H1 (cell line): ENCODE measurements at regions not wholly inside any gene's neighbourhood (a gene's known extent, or its start where the extent isn't known, plus 50 kb on each side); places are given as distances from the start of the nearest gene placed in this dataset.

Experiments
- CTCF ChIA-PET: fragments of 300-600 bp; sonication (Branson Sonifier 250); formaldehyde crosslinking; loops from one replicate; lab custom pipeline; 2021; ENCODE audit not compliant: partially characterized antibody; lab: Charles Lee
- POLR2A ChIA-PET: fragments of 300-600 bp; sonication (Branson Sonifier 250); formaldehyde crosslinking; loops from one replicate; lab custom pipeline; 2021; ENCODE audit warnings: inconsistent platforms; ENCODE audit not compliant: partially characterized antibody; lab: Charles Lee
- DNase-seq, 2 experiments: peaks; one replicate each; pipeline versions ENCODE4 v3.0.0 to v3.0.0-alpha.2; 2010 to 2022; ENCODE audit warnings: low spot score in 2 of 2, low read depth in 1 of 2, mixed read lengths in 1 of 2
- FAIRE-seq: peaks from 2 replicates; lab custom pipeline; 2011; peaks lifted over from hg19 to GRCh38; lab: Jason Lieb, UNC
- H2AFZ ChIP-seq: 2 replicates; pipeline ENCODE4 v1.8.1; 2012; ENCODE audit warnings: low read length, inconsistent platforms
- H2AK5ac ChIP-seq: 2 replicates; pipeline ENCODE4 v1.6.1; 2013; ENCODE audit warnings: low read depth, low read length
- H2BK120ac ChIP-seq: replicated peaks from 2 replicates; pipeline ENCODE3; 2013; ENCODE audit warnings: low read depth, low read length, inconsistent platforms
- H2BK12ac ChIP-seq: 2 replicates; pipeline ENCODE4 v1.6.1; 2013; ENCODE audit warnings: low read depth, low read length
- H2BK15ac ChIP-seq: 2 replicates; pipeline ENCODE4 v1.6.1; 2013; ENCODE audit warnings: low read length
- H2BK20ac ChIP-seq: 2 replicates; pipeline ENCODE4 v1.6.1; 2013; ENCODE audit warnings: low read length
- H2BK5ac ChIP-seq: 2 replicates; pipeline ENCODE4 v1.6.1; 2013; ENCODE audit warnings: low read depth, low read length
- H3K14ac ChIP-seq: 2 replicates; pipeline ENCODE4 v1.6.1; 2013; ENCODE audit warnings: inconsistent platforms; ENCODE audit not compliant: insufficient read length
- H3K18ac ChIP-seq: 2 replicates; pipeline ENCODE4 v1.6.1; 2013; ENCODE audit warnings: low read length; ENCODE audit errors: extremely low read depth
- H3K23ac ChIP-seq: 2 replicates; pipeline ENCODE4 v1.6.1; 2013; ENCODE audit warnings: inconsistent platforms; ENCODE audit not compliant: insufficient read length
- H3K23me2 ChIP-seq: 2 replicates; pipeline ENCODE4 v1.6.1; 2013; ENCODE audit warnings: low read depth, low read length
- H3K27ac ChIP-seq: 2 replicates; pipeline ENCODE4 v1.6.1; 2011; ENCODE audit warnings: low read depth, low read length, inconsistent platforms
- H3K27me3 ChIP-seq, 4 experiments: replicated peaks in 1 of 4; 1 replicate in 1 of 4; 2 replicates in 3 of 4; pipeline versions ENCODE4 v1.6.1 to v1.8.1; 2011 to 2013; ENCODE audit warnings: low read length in 3 of 4, mild to moderate bottlenecking in 3 of 4, inconsistent platforms in 2 of 4, mixed read lengths in 2 of 4, moderate library complexity in 1 of 4; ENCODE audit not compliant: control insufficient read depth in 3 of 4, insufficient read depth in 3 of 4; ENCODE audit errors: extremely low read depth in 1 of 4
- H3K36me3 ChIP-seq, 4 experiments: 2 replicates each; pipeline versions ENCODE4 v1.6.1 to v1.8.1; 2011 to 2013; ENCODE audit warnings: mild to moderate bottlenecking in 4 of 4, low read length in 3 of 4, moderate library complexity in 2 of 4, control low read depth in 1 of 4, inconsistent platforms in 1 of 4; ENCODE audit not compliant: insufficient read depth in 4 of 4, control insufficient read depth in 2 of 4
- H3K4ac ChIP-seq: replicated peaks from 2 replicates; pipeline ENCODE3; 2013; ENCODE audit warnings: low read length, low read depth, mixed read lengths, inconsistent platforms; ENCODE audit not compliant: insufficient read length
- H3K4me1 ChIP-seq, 4 experiments: replicated peaks in 1 of 4; 1 replicate in 1 of 4; 2 replicates in 3 of 4; pipeline versions ENCODE4 v1.6.1 to v1.8.1; 2011 to 2013; ENCODE audit warnings: low read length in 3 of 4, inconsistent platforms in 2 of 4, mixed read lengths in 1 of 4; ENCODE audit not compliant: insufficient read depth in 4 of 4, control insufficient read depth in 3 of 4
- H3K4me2 ChIP-seq, 2 experiments: 2 replicates each; pipeline versions ENCODE4 v1.6.1 to v1.8.1; 2011 to 2013; ENCODE audit warnings: low read depth in 2 of 2, low read length in 2 of 2, control low read depth in 1 of 2, inconsistent platforms in 1 of 2, mild to moderate bottlenecking in 1 of 2; ENCODE audit not compliant: insufficient read depth in 1 of 2
- H3K4me3 ChIP-seq, 4 experiments: fragments of 200-600, 300-600 bp in 1 of 4; sonication (generic), shearing (Covaris generic), sonication (Bioruptor Twin) in 1 of 4; 2 replicates each; pipeline versions ENCODE4 v1.5.1 to v1.8.1; 2011 to 2016; ENCODE audit warnings: low read length in 4 of 4, low read depth in 3 of 4, control low read depth in 2 of 4, inconsistent platforms in 2 of 4, mild to moderate bottlenecking in 2 of 4, mixed read lengths in 1 of 4, moderate library complexity in 1 of 4; ENCODE audit not compliant: insufficient read depth in 2 of 4; ENCODE audit errors: extremely low read depth in 1 of 4
- H3K56ac ChIP-seq: replicated peaks from 2 replicates; pipeline ENCODE3; 2013; ENCODE audit warnings: low read depth, mild to moderate bottlenecking, mixed read lengths, low read length, inconsistent platforms; ENCODE audit not compliant: insufficient read length
- H3K79me1 ChIP-seq: 2 replicates; pipeline ENCODE4 v1.6.1; 2013; ENCODE audit warnings: low read depth, low read length, control low read depth
- H3K79me2 ChIP-seq, 2 experiments: 2 replicates each; pipeline versions ENCODE4 v1.6.1 to v1.8.1; 2012 to 2013; ENCODE audit warnings: low read length in 2 of 2, mild to moderate bottlenecking in 2 of 2, inconsistent platforms in 1 of 2; ENCODE audit not compliant: insufficient read depth in 2 of 2, control insufficient read depth in 1 of 2
- H3K9ac ChIP-seq, 4 experiments: replicated peaks in 1 of 4; 1 replicate in 1 of 4; 2 replicates in 3 of 4; pipeline versions ENCODE4 v1.6.1 to v1.8.1; 2011 to 2013; ENCODE audit warnings: low read depth in 3 of 4, low read length in 3 of 4, control low read depth in 2 of 4, mild to moderate bottlenecking in 2 of 4, moderate library complexity in 2 of 4, inconsistent platforms in 1 of 4; ENCODE audit errors: extremely low read depth in 1 of 4
- H3K9me3 ChIP-seq, 2 experiments: 2 replicates each; pipeline versions ENCODE4 v1.6.1 to v1.8.1; 2012 to 2013; ENCODE audit warnings: mild to moderate bottlenecking in 2 of 2, moderate library complexity in 2 of 2, control low read depth in 1 of 2, inconsistent platforms in 1 of 2, low read depth in 1 of 2, low read length in 1 of 2, mixed read lengths in 1 of 2; ENCODE audit not compliant: insufficient read depth in 2 of 2
- H4K20me1 ChIP-seq, 2 experiments: replicated peaks in 1 of 2; 2 replicates each; pipeline versions ENCODE3 to v1.8.1; 2011 to 2013; ENCODE audit warnings: inconsistent platforms in 2 of 2, low read length in 2 of 2, mild to moderate bottlenecking in 1 of 2; ENCODE audit not compliant: insufficient read depth in 2 of 2, control insufficient read depth in 1 of 2
- H4K5ac ChIP-seq: 2 replicates; pipeline ENCODE4 v1.6.1; 2013; ENCODE audit warnings: low read length, low read depth, mixed read lengths, inconsistent platforms; ENCODE audit not compliant: insufficient read length
- H4K8ac ChIP-seq: 2 replicates; pipeline ENCODE4 v1.8.0; 2013; ENCODE audit warnings: mild to moderate bottlenecking, moderate library complexity, low read length, inconsistent platforms; ENCODE audit not compliant: insufficient read depth; ENCODE audit errors: extremely low read depth
- H4K91ac ChIP-seq: replicated peaks from 2 replicates; pipeline ENCODE3; 2013; ENCODE audit warnings: low read length, mixed read lengths, inconsistent platforms; ENCODE audit not compliant: insufficient read length
- ASH2L ChIP-seq: fragments of 200-600, 300-600 bp; sonication (generic); IDR thresholded peaks from one replicate; pipeline ENCODE4 v1.7.1; 2017; ENCODE audit warnings: low read length
- ATF2 ChIP-seq: IDR thresholded peaks from 2 replicates; pipeline ENCODE4 v1.6.1; 2012; ENCODE audit warnings: low read length, inconsistent platforms
- CEBPB ChIP-seq: IDR thresholded peaks from 2 replicates; pipeline ENCODE4 v1.6.1; 2012; ENCODE audit warnings: low read depth, low read length
- CTBP2 ChIP-seq: IDR thresholded peaks from 2 replicates; pipeline ENCODE4 v1.7.0; 2011; ENCODE audit warnings: borderline replicate concordance, mild to moderate bottlenecking, moderate library complexity, mixed read lengths, low read length; ENCODE audit not compliant: insufficient read depth, insufficient read length
- E2F6 ChIP-seq: IDR thresholded peaks from 2 replicates; pipeline ENCODE4 v1.6.1; 2012; ENCODE audit warnings: inconsistent platforms
- HDAC6 ChIP-seq: IDR thresholded peaks from one replicate; pipeline ENCODE4 v1.7.1; 2012; ENCODE audit warnings: low read depth, mild to moderate bottlenecking, inconsistent platforms, low read length, moderate library complexity
- MAX ChIP-seq: IDR thresholded peaks from 2 replicates; pipeline ENCODE4 v1.6.1; 2012; ENCODE audit warnings: inconsistent platforms
- PHF8 ChIP-seq: fragments of 200-600 bp; sonication (generic); conservative IDR thresholded peaks from 2 replicates; pipeline ENCODE4 v1.7.1; 2012; ENCODE audit warnings: low read depth, mild to moderate bottlenecking, inconsistent platforms, low read length, moderate library complexity
- SIN3A ChIP-seq, 2 experiments: IDR thresholded peaks in 1 of 2; conservative IDR thresholded peaks in 1 of 2; 2 replicates each; pipeline ENCODE4 v1.6.1; 2011 to 2012; ENCODE audit warnings: low read length in 2 of 2, improper control_type of control experiment in 1 of 2, low read depth in 1 of 2, mild to moderate bottlenecking in 1 of 2
- SIRT6 ChIP-seq: IDR thresholded peaks from one replicate; pipeline ENCODE4 v1.7.1; 2012; ENCODE audit warnings: low read length, inconsistent platforms
- WGBS, 2 experiments: shearing (Covaris generic) in 1 of 2; methylation state at CpG; one replicate each; pipeline versions ENCODE4 v1.1.6 to v1.1.7; 2013 to 2015; ENCODE audit warnings: low lambda C conversion rate in 2 of 2, mixed read lengths in 2 of 2, inconsistent platforms in 1 of 2, low coverage in 1 of 2, missing lambda C conversion rate in 1 of 2; ENCODE audit not compliant: insufficient replicate concordance in 2 of 2, insufficient coverage in 1 of 2, insufficient read length in 1 of 2; ENCODE audit errors: extremely low coverage in 1 of 2, missing lambda C conversion rate in 1 of 2; 5-methylcytosine and 5-hydroxymethylcytosine counted together

- DNase-seq: peak; percentile 87 to 97
- H3K18ac ChIP-seq: no peak overlapping the region
- peak overlapping the region; percentile 80 to 87 for H3K4me2 ChIP-seq
- no peak overlapping the region for H4K8ac ChIP-seq
- H4K20me1 ChIP-seq: no peaks in the 10 kb centered on the region
- 1% methylated on average over 33 of the region's 48 CpGs; no CpG with 5 or more reads in 1 of the 2 experiments for WGBS, 2 experiments
- H2AFZ ChIP-seq: no peak overlapping the region
- no peak overlapping the region for H4K91ac ChIP-seq
- FAIRE-seq: peak; percentile 88
- CTCF ChIA-PET: interaction anchor here (0.6 to 2.6 kb wide), 11 partner anchors 12 to 217 kb away, joined by 3 to 11 read pairs (median 4); no protein-coding TSS in a partner anchor
- H3K36me3 ChIP-seq: no peaks in the 10 kb centered on the region
- peaks cover 13 to 44% (median 23%) of the 10 kb centered on the region in 4 experiments for H3K27me3 ChIP-seq
- no peak overlapping the region for H2BK15ac ChIP-seq
- H2BK12ac ChIP-seq: no peak overlapping the region
- H3K4ac ChIP-seq: no peak overlapping the region
- H3K56ac ChIP-seq: no peak overlapping the region
- H3K14ac ChIP-seq: no peak overlapping the region
- H3K9ac ChIP-seq: no peak overlapping the region
- POLR2A ChIA-PET: interaction anchor here (0.5 to 1.2 kb wide), 4 partner anchors 13 to 478 kb away, joined by 3 to 4 read pairs (median 3); no protein-coding TSS in a partner anchor
- H2BK5ac ChIP-seq: no peak overlapping the region
- H3K23me2 ChIP-seq: peaks cover 8% of the 10 kb centered on the region
- H3K27ac ChIP-seq: no peak overlapping the region
- H3K4me3 ChIP-seq: peak overlapping the region; percentile 24 to 58 (median 48); a peak in 7 of 8 replicates
- no peak overlapping the region for H2BK20ac ChIP-seq
- H3K79me2 ChIP-seq: no peaks in the 10 kb centered on the region
- no peak overlapping the region for H3K23ac ChIP-seq
- H3K4me1 ChIP-seq: peaks cover 0 to 10% (median 0%) of the 10 kb centered on the region in 4 experiments; a peak in 5 of 7 replicates
- H2AK5ac ChIP-seq: no peak overlapping the region
- H3K9me3 ChIP-seq: no peaks in the 10 kb centered on the region
- no peak overlapping the region for H2BK120ac ChIP-seq
- no peaks in the 10 kb centered on the region for H3K79me1 ChIP-seq
- H4K5ac ChIP-seq: no peak overlapping the region
- TF ChIP-seq ASH2L (peak; percentile 46), SIRT6 (no peak), PHF8 (no peak), CEBPB (no peak), HDAC6 (no peak), ATF2 (no peak), E2F6 (peak; percentile 48; the same call in 1 of the 2 replicates), CTBP2 (no peak), SIN3A (conservative IDR thresholded peaks at IDR 0.05 in 1 of 2, IDR thresholded peaks at IDR 0.05 in 1 of 2; ENCODE audit: low read depth in 1 of 2, low read length in 2 of 2) (peak; percentile 94 to 99; a peak in 3 of 4 replicates), MAX (peak; percentile 90)
Observed at GRCh38 chr7:32427769-32428291, 62.4 kb downstream of the LSM5 start.
